ENCODE measurements at regions not wholly inside any gene's neighbourhood (a gene's known extent, or its start where the extent isn't known, plus 50 kb on each side); places are given as distances from the start of the nearest gene placed in this dataset.

DNA sequence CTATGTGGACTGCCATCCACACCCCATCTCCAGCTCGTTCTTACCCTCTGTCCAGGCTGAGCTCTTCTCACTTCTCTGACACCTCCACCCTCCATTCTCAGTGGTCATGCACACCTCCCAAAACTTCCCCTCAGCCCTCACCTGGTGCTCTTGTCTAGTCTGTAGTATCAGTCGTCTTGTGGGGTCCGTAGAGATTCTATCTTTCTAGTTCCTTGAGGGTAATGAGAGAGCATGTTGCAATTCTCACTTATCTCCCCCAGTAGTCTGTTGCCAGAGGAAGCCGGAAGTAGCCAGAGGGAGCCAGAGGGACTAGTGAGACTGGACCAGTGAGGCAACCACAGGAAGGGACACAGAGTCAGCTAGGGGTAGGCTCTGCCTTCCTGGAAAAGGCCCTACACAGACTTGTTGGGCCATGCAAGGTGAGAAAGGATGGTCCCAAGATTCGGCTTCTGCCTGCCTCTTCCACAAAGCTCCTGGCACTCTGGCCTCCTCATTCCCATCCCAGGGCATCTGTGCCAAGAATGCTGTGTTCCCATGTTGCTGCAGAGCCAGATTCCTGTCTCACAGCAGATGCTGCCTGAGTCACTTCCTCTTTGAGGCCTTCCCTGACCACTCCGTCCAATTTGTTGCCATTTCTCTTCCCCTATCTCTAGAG lies 50.6 kb upstream of the DUSP5 start:
- TF ChIP-seq POLR2A (IDR thresholded peaks at IDR 0.05; ENCODE audit: low read depth, low read length) (no peak), RBBP5 (conservative IDR thresholded peaks at IDR 0.05) (no peak), MTA3 (IDR thresholded peaks at IDR 0.05; ENCODE audit: borderline replicate concordance, low read length) (no peak)
- TF ChIP-seq, protein P1, sequence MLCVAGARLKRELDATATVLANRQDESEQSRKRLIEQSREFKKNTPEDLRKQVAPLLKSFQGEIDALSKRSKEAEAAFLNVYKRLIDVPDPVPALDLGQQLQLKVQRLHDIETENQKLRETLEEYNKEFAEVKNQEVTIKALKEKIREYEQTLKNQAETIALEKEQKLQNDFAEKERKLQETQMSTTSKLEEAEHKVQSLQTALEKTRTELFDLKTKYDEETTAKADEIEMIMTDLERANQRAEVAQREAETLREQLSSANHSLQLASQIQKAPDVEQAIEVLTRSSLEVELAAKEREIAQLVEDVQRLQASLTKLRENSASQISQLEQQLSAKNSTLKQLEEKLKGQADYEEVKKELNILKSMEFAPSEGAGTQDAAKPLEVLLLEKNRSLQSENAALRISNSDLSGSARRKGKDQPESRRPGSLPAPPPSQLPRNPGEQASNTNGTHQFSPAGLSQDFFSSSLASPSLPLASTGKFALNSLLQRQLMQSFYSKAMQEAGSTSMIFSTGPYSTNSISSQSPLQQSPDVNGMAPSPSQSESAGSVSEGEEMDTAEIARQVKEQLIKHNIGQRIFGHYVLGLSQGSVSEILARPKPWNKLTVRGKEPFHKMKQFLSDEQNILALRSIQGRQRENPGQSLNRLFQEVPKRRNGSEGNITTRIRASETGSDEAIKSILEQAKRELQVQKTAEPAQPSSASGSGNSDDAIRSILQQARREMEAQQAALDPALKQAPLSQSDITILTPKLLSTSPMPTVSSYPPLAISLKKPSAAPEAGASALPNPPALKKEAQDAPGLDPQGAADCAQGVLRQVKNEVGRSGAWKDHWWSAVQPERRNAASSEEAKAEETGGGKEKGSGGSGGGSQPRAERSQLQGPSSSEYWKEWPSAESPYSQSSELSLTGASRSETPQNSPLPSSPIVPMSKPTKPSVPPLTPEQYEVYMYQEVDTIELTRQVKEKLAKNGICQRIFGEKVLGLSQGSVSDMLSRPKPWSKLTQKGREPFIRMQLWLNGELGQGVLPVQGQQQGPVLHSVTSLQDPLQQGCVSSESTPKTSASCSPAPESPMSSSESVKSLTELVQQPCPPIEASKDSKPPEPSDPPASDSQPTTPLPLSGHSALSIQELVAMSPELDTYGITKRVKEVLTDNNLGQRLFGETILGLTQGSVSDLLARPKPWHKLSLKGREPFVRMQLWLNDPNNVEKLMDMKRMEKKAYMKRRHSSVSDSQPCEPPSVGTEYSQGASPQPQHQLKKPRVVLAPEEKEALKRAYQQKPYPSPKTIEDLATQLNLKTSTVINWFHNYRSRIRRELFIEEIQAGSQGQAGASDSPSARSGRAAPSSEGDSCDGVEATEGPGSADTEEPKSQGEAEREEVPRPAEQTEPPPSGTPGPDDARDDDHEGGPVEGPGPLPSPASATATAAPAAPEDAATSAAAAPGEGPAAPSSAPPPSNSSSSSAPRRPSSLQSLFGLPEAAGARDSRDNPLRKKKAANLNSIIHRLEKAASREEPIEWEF (IDR thresholded peaks at IDR 0.05; ENCODE audit: insufficient replicate concordance, low read depth, low read length): no peak
- TF ChIP-seq, protein P2, sequence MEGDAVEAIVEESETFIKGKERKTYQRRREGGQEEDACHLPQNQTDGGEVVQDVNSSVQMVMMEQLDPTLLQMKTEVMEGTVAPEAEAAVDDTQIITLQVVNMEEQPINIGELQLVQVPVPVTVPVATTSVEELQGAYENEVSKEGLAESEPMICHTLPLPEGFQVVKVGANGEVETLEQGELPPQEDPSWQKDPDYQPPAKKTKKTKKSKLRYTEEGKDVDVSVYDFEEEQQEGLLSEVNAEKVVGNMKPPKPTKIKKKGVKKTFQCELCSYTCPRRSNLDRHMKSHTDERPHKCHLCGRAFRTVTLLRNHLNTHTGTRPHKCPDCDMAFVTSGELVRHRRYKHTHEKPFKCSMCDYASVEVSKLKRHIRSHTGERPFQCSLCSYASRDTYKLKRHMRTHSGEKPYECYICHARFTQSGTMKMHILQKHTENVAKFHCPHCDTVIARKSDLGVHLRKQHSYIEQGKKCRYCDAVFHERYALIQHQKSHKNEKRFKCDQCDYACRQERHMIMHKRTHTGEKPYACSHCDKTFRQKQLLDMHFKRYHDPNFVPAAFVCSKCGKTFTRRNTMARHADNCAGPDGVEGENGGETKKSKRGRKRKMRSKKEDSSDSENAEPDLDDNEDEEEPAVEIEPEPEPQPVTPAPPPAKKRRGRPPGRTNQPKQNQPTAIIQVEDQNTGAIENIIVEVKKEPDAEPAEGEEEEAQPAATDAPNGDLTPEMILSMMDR (IDR thresholded peaks at IDR 0.05 in 2 of 3, conservative IDR thresholded peaks at IDR 0.05 in 1 of 3; ENCODE audit: control insufficient read depth in 2 of 3, extremely low read depth in 1 of 3, insufficient read depth in 1 of 3, low read depth in 3 of 3, low read length in 3 of 3): no peak
